GM12878 (cell line): ENCODE measurements at regions not wholly inside any gene's neighbourhood (a gene's known extent, or its start where the extent isn't known, plus 50 kb on each side); places are given as distances from the start of the nearest gene placed in this dataset.

Experiments used
- ATAC-seq: fragments of 200-7000 bp; cut with Tn5 transposase; 3 replicates; pipeline ENCODE4 v1.9.1; 2020; ENCODE audit warnings: mild to moderate bottlenecking, moderate library complexity
- BruUV-seq: library from RNA; stranded (reverse); fragments of 400-500 nt; replicated peaks from 2 replicates; lab custom pipeline; 2021; lab: Mats Ljungman, UMichigan
- CTCF ChIA-PET: fragments of 300-600 bp; sonication (Branson Sonifier 250); formaldehyde crosslinking; extraction: SDS; loops from one replicate; lab custom pipeline; 2021; ENCODE audit warnings: inconsistent platforms; lab: Yijun Ruan, JAX
- POLR2A ChIA-PET: fragments of 350-600 bp; formaldehyde crosslinking; extraction: SDS; loops from one replicate; lab custom pipeline; 2021; ENCODE audit warnings: inconsistent platforms; lab: Charles Lee
- RAD21 ChIA-PET: fragments of 300-600 bp; sonication (Branson Sonifier 250); formaldehyde crosslinking; loops from one replicate; lab custom pipeline; 2023; ENCODE audit warnings: antibody characterized with exemption; ENCODE audit not compliant: unreplicated experiment; lab: Charles Lee
- SMC1A ChIA-PET: fragments of 300-600 bp; sonication (Branson Sonifier 250); formaldehyde crosslinking; loops from one replicate; lab custom pipeline; 2023; ENCODE audit not compliant: unreplicated experiment, uncharacterized antibody; lab: Charles Lee
- DNase-seq: peaks from one replicate; pipeline ENCODE4 v3.0.0-alpha.2; 2011; ENCODE audit warnings: low read depth, low spot score
- FAIRE-seq: peaks from 3 replicates; lab custom pipeline; 2011; peaks lifted over from hg19 to GRCh38; lab: Jason Lieb, UNC
- H2AFZ ChIP-seq: 2 replicates; pipeline ENCODE4 v1.6.0; 2011; ENCODE audit warnings: low read depth, low read length, control low read depth; ENCODE audit not compliant: control insufficient read depth
- H3K27ac ChIP-seq: 2 replicates; pipeline ENCODE4 v1.5.1; 2011; ENCODE audit warnings: control low read depth; ENCODE audit not compliant: control insufficient read depth, insufficient read depth
- H3K27me3 ChIP-seq, 2 experiments: replicated peaks in 1 of 2; 2 replicates each; pipeline versions ENCODE4 v1.6.0 to v1.6.1; 2011; ENCODE audit warnings: low read length in 1 of 2; ENCODE audit not compliant: control insufficient read depth in 2 of 2, insufficient read depth in 2 of 2
- H3K36me3 ChIP-seq, 2 experiments: 2 replicates each; pipeline ENCODE4 v1.5.1; 2011; ENCODE audit warnings: low read length in 1 of 2; ENCODE audit not compliant: control insufficient read depth in 2 of 2, insufficient read depth in 2 of 2
- H3K4me1 ChIP-seq: 2 replicates; pipeline ENCODE4 v1.6.1; 2011; ENCODE audit warnings: mild to moderate bottlenecking, low read length, moderate library complexity, mixed read lengths; ENCODE audit not compliant: control insufficient read depth, insufficient read depth
- H3K4me2 ChIP-seq: 2 replicates; pipeline ENCODE4 v1.6.0; 2011; ENCODE audit warnings: control low read depth; ENCODE audit not compliant: control insufficient read depth, insufficient read depth
- H3K4me3 ChIP-seq: fragments of 200-600 bp; sonication (generic); 2 replicates; pipeline ENCODE4 v1.5.1; 2016
- H3K79me2 ChIP-seq: 2 replicates; pipeline ENCODE4 v1.6.0; 2011; ENCODE audit warnings: low read length; ENCODE audit not compliant: control insufficient read depth, insufficient read depth
- H3K9ac ChIP-seq: 2 replicates; pipeline ENCODE4 v1.8.0; 2011; ENCODE audit warnings: low read length, control low read depth, mixed read lengths; ENCODE audit not compliant: control insufficient read depth, insufficient read depth
- H3K9me3 ChIP-seq: replicated peaks from 3 replicates; pipeline ENCODE4 v1.5.1; 2011; ENCODE audit warnings: mild to moderate bottlenecking, low read length; ENCODE audit not compliant: control insufficient read depth, insufficient read depth
- H4K20me1 ChIP-seq: 2 replicates; pipeline ENCODE4 v1.6.0; 2011; ENCODE audit not compliant: control insufficient read depth, insufficient read depth
- CREB1 ChIP-seq: IDR thresholded peaks from 2 replicates; pipeline ENCODE4 v1.6.1; 2012; ENCODE audit warnings: low read depth, mild to moderate bottlenecking, inconsistent platforms
- E2F8 ChIP-seq: fragments of 450-650 bp; IDR thresholded peaks from 2 replicates; pipeline ENCODE4 v1.6.1; 2018; ENCODE audit warnings: mild to moderate bottlenecking, low read depth, moderate library complexity; ENCODE audit not compliant: partially characterized antibody
- FOXK2 ChIP-seq: fragments of 450-650 bp; IDR thresholded peaks from 2 replicates; pipeline ENCODE4 v1.6.1; 2017; ENCODE audit warnings: mild to moderate bottlenecking, moderate library complexity
- JUND ChIP-seq: IDR thresholded peaks from 2 replicates; pipeline ENCODE4 v1.6.1; 2012; ENCODE audit warnings: low read depth, mild to moderate bottlenecking, low read length, improper control_type of control experiment, moderate library complexity
- KDM1A ChIP-seq: fragments of 200-600 bp; sonication (generic); IDR thresholded peaks from 2 replicates; pipeline ENCODE4 v1.6.1; 2016; ENCODE audit warnings: borderline replicate concordance
- NFYB ChIP-seq: IDR thresholded peaks from 2 replicates; pipeline ENCODE4 v1.6.1; 2011; ENCODE audit warnings: low read depth, mild to moderate bottlenecking, low read length, improper control_type of control experiment, moderate library complexity; ENCODE audit not compliant: insufficient read depth
- NR2F1 ChIP-seq: fragments of 450-650 bp; conservative IDR thresholded peaks from 2 replicates; pipeline ENCODE4 v1.6.1; 2017; ENCODE audit warnings: mild to moderate bottlenecking
- RAD51 ChIP-seq: fragments of 450-650 bp; IDR thresholded peaks from 2 replicates; pipeline ENCODE4 v1.6.1; 2016; ENCODE audit warnings: moderate library complexity, mild to moderate bottlenecking, inconsistent platforms
- RBBP5 ChIP-seq: fragments of 200-600 bp; sonication (generic); conservative IDR thresholded peaks from 2 replicates; pipeline ENCODE4 v1.6.1; 2016
- SKIL ChIP-seq: fragments of 450-650 bp; IDR thresholded peaks from 2 replicates; pipeline ENCODE4 v1.6.1; 2017; ENCODE audit warnings: mild to moderate bottlenecking, low read depth, inconsistent platforms; ENCODE audit not compliant: poor library complexity, severe bottlenecking
- SMC3 ChIP-seq: IDR thresholded peaks from 2 replicates; pipeline ENCODE4 v1.6.1; 2011; ENCODE audit warnings: low read length, improper control_type of control experiment, borderline replicate concordance
- SREBF1 ChIP-seq: IDR thresholded peaks from 2 replicates; pipeline ENCODE4 v1.6.1; 2012; ENCODE audit warnings: mild to moderate bottlenecking, low read length
- SREBF2 ChIP-seq: IDR thresholded peaks from 2 replicates; pipeline ENCODE4 v1.6.1; 2012; ENCODE audit warnings: mild to moderate bottlenecking, low read length
- ZNF24 ChIP-seq: fragments of 450-650 bp; IDR thresholded peaks from 2 replicates; pipeline ENCODE4 v1.6.1; 2017; ENCODE audit warnings: antibody characterized with exemption, mild to moderate bottlenecking
- ZNF622 ChIP-seq: fragments of 450-650 bp; IDR thresholded peaks from 2 replicates; pipeline ENCODE4 v1.6.1; 2017; ENCODE audit warnings: mild to moderate bottlenecking, inconsistent platforms
- WGBS: methylation state at CpG from one replicate; pipeline ENCODE4 v1.1.6; 2016; ENCODE audit warnings: low lambda C conversion rate; ENCODE audit not compliant: insufficient replicate concordance, insufficient coverage; ENCODE audit errors: missing lambda C conversion rate; 5-methylcytosine and 5-hydroxymethylcytosine counted together
- in situ Hi-C: fragments of 300-500 bp; cut with MboI; formaldehyde crosslinking; loops from 9 replicates; pipeline ENCODE4 v1.14.3; 2018; ENCODE audit warnings: mixed read lengths
- intact Hi-C: fragments of 100-400 bp; cut with micrococcal nuclease; formaldehyde crosslinking; loops from one replicate; pipeline ENCODE4 v1.14.2; 2022; ENCODE audit not compliant: unreplicated experiment
- TF ChIP-seq, protein P1 (sequence below): fragments of 450-650 bp; IDR thresholded peaks from 2 replicates; pipeline ENCODE4 v1.6.1; 2017; ENCODE audit warnings: borderline replicate concordance
- TF ChIP-seq, protein P2 (sequence below): IDR thresholded peaks from 2 replicates; pipeline ENCODE4 v1.6.1; 2011; ENCODE audit warnings: mild to moderate bottlenecking, low read depth, low read length, moderate library complexity; ENCODE audit not compliant: insufficient replicate concordance

DNA sequence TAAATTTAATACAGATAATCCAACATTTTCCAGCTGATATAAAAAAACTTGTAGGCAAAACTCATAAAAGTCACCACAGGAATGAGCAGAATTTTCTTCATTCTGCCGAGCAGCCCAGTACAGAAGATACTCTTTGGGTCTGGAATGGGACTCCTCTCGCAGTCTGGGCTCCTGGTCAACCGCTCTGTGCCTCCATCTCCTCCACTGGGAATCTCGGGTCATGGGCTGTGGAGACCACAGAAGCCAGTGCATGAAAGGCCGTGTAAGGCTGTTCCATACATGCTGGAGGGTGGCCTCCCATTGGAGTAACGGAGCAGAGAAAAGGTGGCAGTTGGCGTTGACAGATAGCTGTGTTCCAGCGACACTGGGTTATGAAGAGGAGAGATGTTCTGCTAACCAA, 616.4 kb upstream of the MGMT start (continued):
- no peak for TF ChIP-seq E2F8
- no peak for TF ChIP-seq NFYB
- no peak for TF ChIP-seq FOXK2

- no peak overlapping the region for H3K9ac ChIP-seq
- CTCF ChIA-PET: no interaction called here
- RAD21 ChIA-PET: no interaction called here
- DNase-seq (no peak), ATAC-seq (no peak), FAIRE-seq (no peak)
- H3K4me1 ChIP-seq: no peaks in the 10 kb centered on the region
- no peak overlapping the region for H2AFZ ChIP-seq
- H3K79me2 ChIP-seq: no peaks in the 10 kb centered on the region
- BruUV-seq: no TSS peak
- no peaks in the 10 kb centered on the region for H3K9me3 ChIP-seq
- H3K36me3 ChIP-seq: no peaks in the 10 kb centered on the region
- no peak overlapping the region for H3K27ac ChIP-seq
- intact Hi-C loops: loop anchor here (10.0 kb wide), 1 partner anchor 586 kb away; no protein-coding TSS in a partner anchor
- H3K4me3 ChIP-seq: no peak overlapping the region
- in situ Hi-C loops: no loop called here
- SMC1A ChIA-PET: no interaction called here
- H4K20me1 ChIP-seq: no peaks in the 10 kb centered on the region
- H3K27me3 ChIP-seq: peaks cover 0 to 3% of the 10 kb centered on the region in 2 experiments; a peak in 1 of 4 replicates
- POLR2A ChIA-PET: interaction anchor here (0.6 kb wide), 1 partner anchor 190 kb away, joined by 3 read pairs; no protein-coding TSS in a partner anchor
- WGBS: 18% methylated on average over 2 of the region's 2 CpGs
- TF ChIP-seq CREB1: no peak
- TF ChIP-seq KDM1A: no peak
- no peak for TF ChIP-seq SREBF2
- TF ChIP-seq SREBF1: no peak
- TF ChIP-seq RAD51: no peak
- TF ChIP-seq SKIL: no peak
- TF ChIP-seq RBBP5: no peak
- TF ChIP-seq NR2F1: no peak
- TF ChIP-seq SMC3: no peak
- TF ChIP-seq ZNF622: no peak
- TF ChIP-seq, protein P1, sequence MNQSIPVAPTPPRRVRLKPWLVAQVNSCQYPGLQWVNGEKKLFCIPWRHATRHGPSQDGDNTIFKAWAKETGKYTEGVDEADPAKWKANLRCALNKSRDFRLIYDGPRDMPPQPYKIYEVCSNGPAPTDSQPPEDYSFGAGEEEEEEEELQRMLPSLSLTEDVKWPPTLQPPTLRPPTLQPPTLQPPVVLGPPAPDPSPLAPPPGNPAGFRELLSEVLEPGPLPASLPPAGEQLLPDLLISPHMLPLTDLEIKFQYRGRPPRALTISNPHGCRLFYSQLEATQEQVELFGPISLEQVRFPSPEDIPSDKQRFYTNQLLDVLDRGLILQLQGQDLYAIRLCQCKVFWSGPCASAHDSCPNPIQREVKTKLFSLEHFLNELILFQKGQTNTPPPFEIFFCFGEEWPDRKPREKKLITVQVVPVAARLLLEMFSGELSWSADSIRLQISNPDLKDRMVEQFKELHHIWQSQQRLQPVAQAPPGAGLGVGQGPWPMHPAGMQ: no peak
- no peak for TF ChIP-seq ZNF24
- no peak for TF ChIP-seq JUND
- TF ChIP-seq, protein P2, sequence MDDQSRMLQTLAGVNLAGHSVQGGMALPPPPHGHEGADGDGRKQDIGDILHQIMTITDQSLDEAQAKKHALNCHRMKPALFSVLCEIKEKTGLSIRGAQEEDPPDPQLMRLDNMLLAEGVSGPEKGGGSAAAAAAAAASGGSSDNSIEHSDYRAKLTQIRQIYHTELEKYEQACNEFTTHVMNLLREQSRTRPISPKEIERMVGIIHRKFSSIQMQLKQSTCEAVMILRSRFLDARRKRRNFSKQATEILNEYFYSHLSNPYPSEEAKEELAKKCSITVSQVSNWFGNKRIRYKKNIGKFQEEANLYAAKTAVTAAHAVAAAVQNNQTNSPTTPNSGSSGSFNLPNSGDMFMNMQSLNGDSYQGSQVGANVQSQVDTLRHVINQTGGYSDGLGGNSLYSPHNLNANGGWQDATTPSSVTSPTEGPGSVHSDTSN: no peak
- TF ChIP-seq, all 136 proteins: peak for 0
- no peak overlapping the region for H3K4me2 ChIP-seq
Observed at GRCh38 chr10:128851281-128851680, 615.8 kb upstream of the MGMT start.
